Skeletal muscle tissue (tissue), 3 donors: ENCODE measurements at regions not wholly inside any gene's neighbourhood (a gene's known extent, or its start where the extent isn't known, plus 50 kb on each side); places are given as distances from the start of the nearest gene placed in this dataset.

Source experiments
- H3K27ac ChIP-seq: one replicate; pipeline ENCODE4 v1.7.0; 2013; ENCODE audit warnings: mild to moderate bottlenecking, low read depth, low read length, inconsistent platforms
- H3K27me3 ChIP-seq, 3 donors: one replicate each; pipeline ENCODE4 v1.7.0; 2013; ENCODE audit warnings: low read length in 3 of 3; ENCODE audit not compliant: control insufficient read depth in 3 of 3, insufficient read depth in 3 of 3
- H3K36me3 ChIP-seq, 3 donors: one replicate each; pipeline ENCODE4 v1.7.0; 2013; ENCODE audit warnings: low read length in 3 of 3; ENCODE audit not compliant: control insufficient read depth in 3 of 3, insufficient read depth in 3 of 3
- H3K4me1 ChIP-seq, 3 donors: one replicate each; pipeline ENCODE4 v1.7.0; 2013; ENCODE audit warnings: low read length in 3 of 3, mild to moderate bottlenecking in 3 of 3; ENCODE audit not compliant: control insufficient read depth in 3 of 3, insufficient read depth in 3 of 3
- H3K4me3 ChIP-seq, 3 donors: one replicate each; pipeline ENCODE4 v1.7.0; 2013; ENCODE audit warnings: low read length in 3 of 3
- H3K9ac ChIP-seq, 3 donors: one replicate each; pipeline ENCODE4 v1.7.0; 2013; ENCODE audit warnings: low read length in 3 of 3, mild to moderate bottlenecking in 3 of 3, moderate library complexity in 2 of 3, low read depth in 1 of 3
- H3K9me3 ChIP-seq, 3 donors: one replicate each; pipeline ENCODE4 v1.7.0; 2013; ENCODE audit warnings: low read length in 3 of 3; ENCODE audit not compliant: control insufficient read depth in 3 of 3
- donor health status: Osteomylitis.

GRCh38 chr20:57794600-57795341 lies 85.0 kb upstream of the PMEPA1 start:
- no peak overlapping the region for H3K27ac ChIP-seq
- H3K9me3 ChIP-seq: no peaks in the 10 kb centered on the region
- H3K4me1 ChIP-seq: peaks cover 4 to 8% (median 6%) of the 10 kb centered on the region in 3 donors
- no peak overlapping the region for H3K4me3 ChIP-seq
- no peaks in the 10 kb centered on the region for H3K36me3 ChIP-seq
- H3K9ac ChIP-seq: no peak overlapping the region
- H3K27me3 ChIP-seq: peaks cover 0 to 5% (median 0%) of the 10 kb centered on the region in 3 donors

GRCh38 chr20:57794036-57794435 lies 84.2 kb upstream of the PMEPA1 start:
- H3K9ac ChIP-seq: no peak overlapping the region
- H3K4me3 ChIP-seq: no peak overlapping the region
- H3K4me1 ChIP-seq: peaks cover 4 to 8% (median 6%) of the 10 kb centered on the region in 3 donors
- no peaks in the 10 kb centered on the region for H3K36me3 ChIP-seq
- no peak overlapping the region for H3K27ac ChIP-seq
- H3K27me3 ChIP-seq: peaks cover 0 to 5% (median 0%) of the 10 kb centered on the region in 3 donors
- H3K9me3 ChIP-seq: no peaks in the 10 kb centered on the region

- H3K36me3 ChIP-seq: no peaks in the 10 kb centered on the region
- H3K4me3 ChIP-seq: no peak overlapping the region
- no peaks in the 10 kb centered on the region for H3K9me3 ChIP-seq
- peaks cover 4 to 8% (median 6%) of the 10 kb centered on the region in 3 donors for H3K4me1 ChIP-seq
- H3K9ac ChIP-seq: no peak overlapping the region
- no peak overlapping the region for H3K27ac ChIP-seq
- peaks cover 0 to 5% (median 0%) of the 10 kb centered on the region in 3 donors for H3K27me3 ChIP-seq
These were observed 83.6 kb upstream of the PMEPA1 start for GRCh38 chr20:57793421-57793820.

GRCh38 chr20:57792386-57793080 lies 82.7 kb upstream of the PMEPA1 start:
- no peak overlapping the region for H3K9ac ChIP-seq
- no peaks in the 10 kb centered on the region for H3K9me3 ChIP-seq
- H3K36me3 ChIP-seq: no peaks in the 10 kb centered on the region
- no peak overlapping the region for H3K27ac ChIP-seq
- peaks cover 0 to 5% (median 0%) of the 10 kb centered on the region in 3 donors for H3K27me3 ChIP-seq
- H3K4me1 ChIP-seq: peaks cover 4 to 8% (median 6%) of the 10 kb centered on the region in 3 donors
- H3K4me3 ChIP-seq: no peak overlapping the region

- Histone ChIP-seq H3K4me3 (no peak overlapping the region), H3K4me1 (peaks cover 4 to 8% (median 6%) of the 10 kb centered on the region in 3 donors), H3K9ac (no peak overlapping the region), H3K27me3 (peaks cover 0 to 5% (median 0%) of the 10 kb centered on the region in 3 donors), H3K36me3 (no peaks in the 10 kb centered on the region), H3K27ac (no peak overlapping the region), H3K9me3 (no peaks in the 10 kb centered on the region)
These were observed 82.2 kb upstream of the PMEPA1 start for GRCh38 chr20:57791966-57792365.

- no peak overlapping the region for H3K4me3 ChIP-seq
- peaks cover 4 to 8% (median 6%) of the 10 kb centered on the region in 3 donors for H3K4me1 ChIP-seq
- no peak overlapping the region for H3K27ac ChIP-seq
- no peaks in the 10 kb centered on the region for H3K36me3 ChIP-seq
- H3K9ac ChIP-seq: no peak overlapping the region
- H3K27me3 ChIP-seq: peaks cover 0 to 5% (median 0%) of the 10 kb centered on the region in 3 donors
- no peaks in the 10 kb centered on the region for H3K9me3 ChIP-seq
These were observed 81.6 kb upstream of the PMEPA1 start for GRCh38 chr20:57791178-57791962.

GRCh38 chr20:57790176-57790575 lies 80.4 kb upstream of the PMEPA1 start:
- peaks cover 0 to 5% (median 0%) of the 10 kb centered on the region in 3 donors for H3K27me3 ChIP-seq
- H3K27ac ChIP-seq: no peak overlapping the region
- H3K4me1 ChIP-seq: peaks cover 4 to 8% (median 6%) of the 10 kb centered on the region in 3 donors
- H3K4me3 ChIP-seq: no peak overlapping the region
- no peaks in the 10 kb centered on the region for H3K36me3 ChIP-seq
- no peak overlapping the region for H3K9ac ChIP-seq
- no peaks in the 10 kb centered on the region for H3K9me3 ChIP-seq

- Histone ChIP-seq H3K4me3 (no peak overlapping the region), H3K36me3 (no peaks in the 10 kb centered on the region), H3K27ac (no peak overlapping the region), H3K9me3 (no peaks in the 10 kb centered on the region), H3K4me1 (peaks cover 4 to 6% (median 6%) of the 10 kb centered on the region in 3 donors), H3K9ac (no peak overlapping the region), H3K27me3 (peaks cover 0 to 5% (median 0%) of the 10 kb centered on the region in 3 donors)
These were observed 79.3 kb upstream of the PMEPA1 start for GRCh38 chr20:57788936-57789613.

- H3K27ac ChIP-seq: no peak overlapping the region
- no peaks in the 10 kb centered on the region for H3K36me3 ChIP-seq
- H3K9me3 ChIP-seq: no peaks in the 10 kb centered on the region
- H3K27me3 ChIP-seq: peaks cover 0 to 3% (median 0%) of the 10 kb centered on the region in 3 donors
- no peak overlapping the region for H3K4me3 ChIP-seq
- H3K4me1 ChIP-seq: peaks cover 4 to 6% (median 6%) of the 10 kb centered on the region in 3 donors
- no peak overlapping the region for H3K9ac ChIP-seq
These were observed 78.4 kb upstream of the PMEPA1 start for GRCh38 chr20:57787990-57788781.
